Stomach smooth muscle (tissue), 2 donors: ENCODE measurements at regions not wholly inside any gene's neighbourhood (a gene's known extent, or its start where the extent isn't known, plus 50 kb on each side); places are given as distances from the start of the nearest gene placed in this dataset.

Experiments used
- H3K27ac ChIP-seq: one replicate; pipeline ENCODE4 v1.7.0; 2013; ENCODE audit warnings: mild to moderate bottlenecking, low read length, inconsistent platforms
- H3K27me3 ChIP-seq, 2 donors: one replicate each; pipeline ENCODE4 v1.7.0; 2013; ENCODE audit warnings: low read length in 2 of 2; ENCODE audit not compliant: insufficient read depth in 2 of 2, control insufficient read depth in 1 of 2
- H3K36me3 ChIP-seq, 2 donors: one replicate each; pipeline ENCODE4 v1.7.0; 2013; ENCODE audit warnings: low read length in 2 of 2; ENCODE audit not compliant: control insufficient read depth in 2 of 2, insufficient read depth in 2 of 2
- H3K4me1 ChIP-seq: one replicate; pipeline ENCODE4 v1.7.0; 2013; ENCODE audit warnings: low read length; ENCODE audit not compliant: control insufficient read depth, insufficient read depth
- H3K4me3 ChIP-seq, 2 donors: one replicate each; pipeline ENCODE4 v1.7.0; 2013; ENCODE audit warnings: low read length in 2 of 2
- H3K9ac ChIP-seq, 2 donors: one replicate each; pipeline ENCODE4 v1.7.0; 2013; ENCODE audit warnings: low read length in 2 of 2, mild to moderate bottlenecking in 1 of 2
- H3K9me3 ChIP-seq, 2 donors: one replicate each; pipeline ENCODE4 v1.7.0; 2013; ENCODE audit warnings: low read length in 2 of 2; ENCODE audit not compliant: control insufficient read depth in 2 of 2
- donor health status: healthy.
- donor health status: Pancreatic carcinoma.

DNA sequence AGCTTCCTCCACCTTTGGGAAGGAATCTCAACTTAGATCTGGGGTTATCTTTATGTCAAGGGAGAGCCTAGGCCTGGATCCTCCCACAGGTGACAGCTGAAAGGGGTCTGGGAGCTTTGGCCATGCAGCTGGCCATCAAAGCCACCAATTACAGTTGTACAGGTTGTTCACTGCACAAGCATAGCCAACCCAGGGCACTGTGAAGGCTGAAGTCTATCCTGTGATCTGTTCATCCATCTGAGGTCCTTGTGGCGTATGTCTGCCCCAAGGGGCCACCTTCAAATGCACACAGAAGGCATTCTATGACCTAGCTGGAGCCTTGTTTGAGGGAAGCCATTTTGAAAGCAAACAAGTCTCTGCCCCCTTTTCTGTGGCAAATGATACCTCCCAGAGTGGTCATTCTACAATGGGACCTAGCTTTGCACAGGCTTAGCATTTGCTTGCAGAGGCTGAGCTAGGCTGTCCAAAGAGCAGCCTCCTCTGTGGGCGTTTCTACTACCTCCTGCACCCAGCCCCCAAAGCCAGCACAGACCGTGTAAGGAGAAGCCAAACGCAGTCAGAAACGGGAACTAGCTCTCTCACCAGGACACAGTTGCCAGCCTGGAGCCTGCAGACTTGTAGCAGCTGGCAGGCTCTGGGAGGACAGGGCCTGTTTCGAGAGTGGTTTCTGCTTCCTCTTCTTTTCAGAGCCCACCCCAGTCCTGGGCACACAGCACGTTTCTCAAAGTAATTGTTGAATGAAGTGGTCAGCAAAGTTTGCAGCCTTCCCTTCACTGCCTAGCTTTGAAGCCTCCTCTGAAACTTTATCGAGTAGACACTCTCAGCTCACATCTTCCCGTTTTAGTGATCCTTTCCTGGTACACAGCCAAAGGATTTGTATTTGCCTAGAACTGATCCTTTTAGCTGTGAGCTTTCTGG is 157.3 kb upstream of the SMAD3 start:
- Histone ChIP-seq H3K9ac (peak overlapping the region; percentile 18 to 72), H3K4me3 (peak overlapping the region in 1 of 2 donors; percentile 35), H3K27ac (peak overlapping the region; percentile 90), H3K9me3 (no peaks in the 10 kb centered on the region), H3K27me3 (no peaks in the 10 kb centered on the region), H3K4me1 (peaks cover 34% of the 10 kb centered on the region), H3K36me3 (no peaks in the 10 kb centered on the region)

DNA sequence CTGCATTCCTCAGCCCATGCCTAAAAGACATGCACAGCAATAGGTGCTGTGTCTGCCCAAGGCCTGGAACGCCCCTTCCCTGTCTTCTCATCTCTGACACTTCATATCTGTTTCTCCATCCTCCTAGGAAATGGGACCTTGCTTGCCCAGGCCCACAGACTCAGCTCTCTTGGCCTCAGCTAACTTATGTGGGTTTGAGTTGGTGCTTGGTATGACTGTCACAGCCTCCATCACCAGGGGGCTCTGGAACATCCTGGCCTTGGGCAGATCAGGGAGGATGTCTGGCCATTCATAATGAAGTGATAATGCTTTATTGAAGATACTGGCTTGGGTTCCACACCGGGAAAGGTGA is 156.7 kb upstream of the SMAD3 start:
- Histone ChIP-seq H3K9ac (peak overlapping the region; percentile 18 to 72), H3K27ac (peak overlapping the region; percentile 90), H3K9me3 (no peaks in the 10 kb centered on the region)

DNA sequence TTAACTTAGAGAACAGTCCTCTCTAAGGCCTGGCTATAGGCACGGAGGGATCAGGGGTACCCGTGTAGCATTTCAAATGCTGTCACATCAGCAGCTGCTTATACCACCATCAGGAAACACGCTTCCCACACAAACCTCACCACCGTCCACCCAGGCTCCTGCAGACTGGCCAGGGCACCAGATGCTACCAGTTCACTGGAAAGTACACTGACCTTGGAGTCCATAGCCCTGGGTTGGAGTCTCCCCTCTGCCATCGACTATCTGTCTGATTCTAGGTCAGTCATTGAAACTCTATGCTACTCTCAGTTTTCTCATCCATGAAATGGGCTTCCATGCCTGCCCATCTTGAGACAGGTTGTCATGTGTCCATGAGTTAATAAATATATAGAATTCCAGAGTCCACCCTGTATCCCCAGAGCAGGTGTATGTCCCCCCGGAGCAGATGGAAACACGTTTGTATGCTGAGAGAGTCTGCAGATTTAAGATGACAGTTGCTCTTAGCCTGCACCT is 156.0 kb upstream of the SMAD3 start:
- no peaks in the 10 kb centered on the region for H3K36me3 ChIP-seq
- no peak overlapping the region for H3K4me3 ChIP-seq
- peak overlapping the region in 1 of 2 donors; percentile 18 for H3K9ac ChIP-seq
- H3K27ac ChIP-seq: peak overlapping the region; percentile 90
- H3K4me1 ChIP-seq: peaks cover 27% of the 10 kb centered on the region
- no peaks in the 10 kb centered on the region for H3K9me3 ChIP-seq
- no peaks in the 10 kb centered on the region for H3K27me3 ChIP-seq

More for the DNA sequence above, 156.7 kb upstream of the SMAD3 start:
- no peaks in the 10 kb centered on the region for H3K36me3 ChIP-seq
- peaks cover 33% of the 10 kb centered on the region for H3K4me1 ChIP-seq
- no peaks in the 10 kb centered on the region for H3K27me3 ChIP-seq
- H3K4me3 ChIP-seq: peak overlapping the region in 1 of 2 donors; percentile 35

DNA sequence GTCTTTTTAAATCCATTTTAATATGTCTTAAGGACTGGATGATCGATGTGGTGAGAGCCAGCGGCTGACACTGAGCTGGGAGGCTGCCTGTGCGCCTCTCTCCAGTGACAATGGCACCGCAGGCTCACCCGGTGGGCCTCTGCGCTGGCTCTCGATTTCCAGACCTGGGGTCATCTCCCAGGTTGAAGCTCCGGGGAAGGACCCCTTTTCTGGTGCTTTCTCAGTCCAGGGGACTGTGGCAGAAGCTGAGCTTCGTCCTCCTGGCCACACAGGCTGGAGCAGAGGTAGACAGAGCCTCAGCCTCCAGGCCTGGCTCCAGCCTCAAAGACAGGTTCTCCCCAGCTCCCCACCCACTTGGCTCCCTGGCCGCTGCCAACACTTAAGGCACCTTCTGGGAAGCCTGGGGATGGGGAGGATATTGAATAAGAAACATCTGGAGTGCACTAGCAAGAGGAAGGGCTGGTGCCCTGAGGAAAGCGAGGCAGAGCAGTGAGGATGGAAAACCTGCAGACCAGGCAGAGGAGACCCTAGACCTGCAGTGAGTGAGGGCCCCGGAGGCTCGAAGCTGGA is 154.2 kb upstream of the SMAD3 start:
- Histone ChIP-seq H3K27me3 (no peaks in the 10 kb centered on the region), H3K9ac (no peak overlapping the region), H3K4me3 (no peak overlapping the region), H3K27ac (no peak overlapping the region), H3K9me3 (no peaks in the 10 kb centered on the region), H3K4me1 (peaks cover 27% of the 10 kb centered on the region), H3K36me3 (no peaks in the 10 kb centered on the region)

DNA sequence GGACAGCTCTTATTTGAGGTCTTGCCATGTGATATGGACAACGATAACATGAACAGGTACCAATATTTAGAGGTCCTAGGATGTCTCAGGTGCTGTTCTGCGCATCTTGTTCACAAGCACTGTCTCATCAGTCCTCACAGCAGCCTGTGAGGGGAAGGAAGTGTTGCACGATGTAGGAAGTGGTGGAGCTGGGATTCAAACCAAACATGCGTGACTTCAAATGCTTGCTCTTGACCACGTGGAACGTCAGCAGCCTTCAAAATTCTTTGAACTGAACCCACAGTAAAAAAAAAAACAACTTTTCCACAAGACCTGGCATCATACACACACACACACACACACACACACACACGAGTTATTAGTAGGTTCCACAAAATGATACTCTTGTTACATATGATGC is 153.4 kb upstream of the SMAD3 start:
- Histone ChIP-seq H3K27ac (no peak overlapping the region), H3K9ac (no peak overlapping the region), H3K4me1 (peaks cover 27% of the 10 kb centered on the region), H3K9me3 (no peaks in the 10 kb centered on the region), H3K4me3 (no peak overlapping the region), H3K27me3 (no peaks in the 10 kb centered on the region), H3K36me3 (no peaks in the 10 kb centered on the region)

DNA sequence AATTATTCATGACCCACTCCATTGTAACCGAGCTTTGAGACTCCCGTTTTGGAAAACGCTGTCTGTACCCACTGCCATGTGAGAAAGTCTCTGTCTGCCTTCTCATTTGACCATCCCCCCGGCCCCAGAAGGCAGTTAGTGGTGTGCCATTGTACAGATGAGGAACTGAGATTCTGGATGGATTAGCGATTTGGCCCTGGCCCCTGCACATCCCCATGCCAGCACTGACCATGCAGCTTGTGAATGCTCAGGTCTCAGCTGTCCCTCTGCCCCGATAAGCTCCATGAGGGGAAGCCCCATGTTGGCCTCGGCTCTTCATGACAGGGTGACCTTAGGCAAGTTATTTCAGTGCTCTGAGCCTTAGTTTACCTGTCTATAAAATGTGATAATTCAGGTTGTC is 153.0 kb upstream of the SMAD3 start:
- no peak overlapping the region for H3K9ac ChIP-seq
- no peaks in the 10 kb centered on the region for H3K36me3 ChIP-seq
- H3K4me1 ChIP-seq: peaks cover 25% of the 10 kb centered on the region
- H3K9me3 ChIP-seq: no peaks in the 10 kb centered on the region
- H3K27ac ChIP-seq: no peak overlapping the region
- H3K27me3 ChIP-seq: no peaks in the 10 kb centered on the region
- no peak overlapping the region for H3K4me3 ChIP-seq

DNA sequence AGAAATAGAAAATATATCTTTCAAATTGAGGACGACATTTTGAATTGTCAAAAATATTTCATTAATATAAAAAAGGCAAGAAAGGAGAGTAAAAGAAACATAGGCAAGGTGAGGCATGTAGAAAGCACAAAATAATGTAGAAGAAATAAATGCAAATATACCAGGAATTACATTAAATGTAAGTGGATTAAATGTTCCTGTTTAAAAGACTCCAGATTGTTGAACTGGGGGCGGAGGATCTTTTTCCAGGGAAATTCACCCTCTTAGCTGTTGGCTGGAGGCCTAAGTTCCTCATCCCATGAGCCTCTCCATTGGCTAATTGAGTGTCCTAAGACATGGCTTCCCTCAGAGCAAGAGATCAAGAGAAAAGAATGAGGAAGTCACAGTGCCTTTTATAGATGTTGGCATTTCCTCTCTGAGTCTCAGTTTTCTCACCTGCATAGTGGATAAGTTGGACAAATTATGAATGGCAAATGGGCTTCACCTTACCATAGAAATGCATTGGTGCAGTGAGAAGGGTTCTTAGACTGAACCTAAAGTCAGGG is 147.4 kb upstream of the SMAD3 start:
- no peaks in the 10 kb centered on the region for H3K36me3 ChIP-seq
- peaks cover 0 to 8% of the 10 kb centered on the region in 2 donors for H3K9me3 ChIP-seq
- H3K27ac ChIP-seq: no peak overlapping the region
- H3K9ac ChIP-seq: no peak overlapping the region
- H3K4me1 ChIP-seq: peaks cover 14% of the 10 kb centered on the region
- H3K27me3 ChIP-seq: no peaks in the 10 kb centered on the region
- no peak overlapping the region for H3K4me3 ChIP-seq

DNA sequence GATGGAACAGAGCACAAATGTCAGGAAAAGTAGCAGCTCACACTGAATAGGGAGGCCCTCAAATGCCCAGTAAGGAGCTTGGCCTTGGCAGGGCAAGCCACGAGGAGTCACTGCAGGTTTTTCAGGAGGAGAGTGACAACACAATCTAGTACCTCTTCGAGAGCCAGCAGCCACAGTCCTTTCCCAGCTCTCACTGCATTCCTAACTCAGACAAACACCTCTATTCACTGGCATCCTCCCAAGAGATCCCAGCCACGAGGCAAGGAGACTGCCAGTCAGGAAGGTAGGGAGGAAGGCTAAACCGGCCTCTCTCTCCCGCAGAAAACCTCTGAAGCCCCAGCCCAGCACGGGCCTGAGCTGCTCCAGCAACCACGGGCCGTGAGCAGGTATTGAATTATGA is 146.0 kb upstream of the SMAD3 start:
- H3K27ac ChIP-seq: no peak overlapping the region
- peaks cover 0 to 8% of the 10 kb centered on the region in 2 donors for H3K9me3 ChIP-seq
- H3K4me3 ChIP-seq: no peak overlapping the region
- peaks cover 15% of the 10 kb centered on the region for H3K4me1 ChIP-seq
- H3K27me3 ChIP-seq: no peaks in the 10 kb centered on the region
- no peak overlapping the region for H3K9ac ChIP-seq
- no peaks in the 10 kb centered on the region for H3K36me3 ChIP-seq

DNA sequence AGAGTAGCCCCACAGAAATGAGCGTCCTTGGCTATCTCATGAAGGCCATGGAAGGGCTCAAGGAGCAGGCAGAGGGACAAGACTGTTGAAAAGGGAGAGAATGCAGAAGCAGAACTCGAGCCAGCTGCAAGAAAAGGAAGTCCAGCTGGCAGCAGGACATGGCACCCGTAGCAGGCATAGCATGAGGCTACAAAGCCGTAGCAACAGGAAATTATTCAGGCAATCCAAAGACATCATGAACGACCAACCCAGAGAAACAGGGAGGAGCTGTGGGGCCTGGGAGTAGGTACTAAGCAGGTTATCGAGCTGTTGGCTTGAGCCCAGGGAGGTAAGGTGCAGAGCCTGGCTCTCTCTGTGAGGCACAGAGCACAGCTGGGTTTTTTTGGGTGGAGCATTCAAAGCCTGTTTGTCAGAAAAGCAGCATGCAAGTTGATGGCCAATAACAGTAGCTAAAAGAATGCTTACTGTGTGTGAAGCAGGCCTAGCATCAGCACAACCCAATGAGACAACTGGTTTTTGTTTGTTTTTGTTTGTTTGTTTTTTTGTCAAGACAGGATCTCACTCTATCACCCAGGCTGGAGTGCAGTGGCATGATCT is 144.0 kb upstream of the SMAD3 start:
- Histone ChIP-seq H3K9me3 (peaks cover 0 to 8% of the 10 kb centered on the region in 2 donors), H3K4me3 (no peak overlapping the region), H3K36me3 (no peaks in the 10 kb centered on the region), H3K27me3 (no peaks in the 10 kb centered on the region), H3K27ac (no peak overlapping the region), H3K4me1 (peaks cover 15% of the 10 kb centered on the region), H3K9ac (no peak overlapping the region)

DNA sequence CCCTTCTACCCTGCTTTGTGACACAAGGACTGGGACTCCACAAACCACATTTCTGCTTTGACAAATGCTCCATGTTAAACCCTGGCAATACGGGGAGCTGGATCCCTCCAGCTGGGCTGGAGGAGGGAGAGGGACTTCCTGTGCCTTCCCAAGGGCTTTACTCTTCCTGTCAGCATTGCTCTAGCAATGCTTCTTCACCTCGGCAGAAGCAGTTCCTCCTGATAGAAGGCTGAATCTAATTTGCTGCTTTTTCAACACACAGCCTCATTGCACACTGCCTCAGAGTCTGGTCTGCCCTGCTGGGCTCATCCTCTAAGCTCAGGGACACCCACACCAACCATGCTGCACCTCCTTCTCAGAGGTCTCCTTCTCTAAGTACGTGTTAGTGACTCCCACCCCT is 142.8 kb upstream of the SMAD3 start:
- Histone ChIP-seq H3K27me3 (no peaks in the 10 kb centered on the region), H3K4me1 (peaks cover 17% of the 10 kb centered on the region), H3K9me3 (peaks cover 0 to 8% of the 10 kb centered on the region in 2 donors), H3K4me3 (no peak overlapping the region), H3K36me3 (no peaks in the 10 kb centered on the region), H3K27ac (no peak overlapping the region), H3K9ac (no peak overlapping the region)
